KMS-11 (cell line): ENCODE measurements at regions not wholly inside any gene's neighbourhood (a gene's known extent, or its start where the extent isn't known, plus 50 kb on each side); places are given as distances from the start of the nearest gene placed in this dataset.

ENCODE experiments used
- H2AFZ ChIP-seq: fragments of 200-600 bp; sonication (generic); 2 replicates; pipeline ENCODE4 v1.6.1; 2016; ENCODE audit warnings: antibody characterized with exemption, mixed run types, low read depth
- H3K27ac ChIP-seq: fragments of 200-600 bp; sonication (generic); 2 replicates; pipeline ENCODE4 v1.6.1; 2016; ENCODE audit warnings: mild to moderate bottlenecking, mixed run types
- H3K27me3 ChIP-seq: fragments of 200-600 bp; sonication (generic); 2 replicates; pipeline ENCODE4 v1.6.1; 2017; ENCODE audit warnings: mild to moderate bottlenecking, low read depth, mixed run types, moderate library complexity; ENCODE audit not compliant: insufficient read depth
- H3K36me3 ChIP-seq: fragments of 200-600 bp; sonication (generic); 2 replicates; pipeline ENCODE4 v1.6.1; 2017; ENCODE audit warnings: mild to moderate bottlenecking, mixed run types; ENCODE audit not compliant: insufficient read depth
- H3K4me1 ChIP-seq: fragments of 200-600 bp; sonication (generic); 2 replicates; pipeline ENCODE4 v1.6.1; 2016; ENCODE audit warnings: mild to moderate bottlenecking, low read depth, mixed run types; ENCODE audit not compliant: poor library complexity, severe bottlenecking
- H3K4me2 ChIP-seq: fragments of 200-600 bp; sonication (generic); 2 replicates; pipeline ENCODE4 v1.7.0; 2016; ENCODE audit warnings: mild to moderate bottlenecking, mixed run types
- H3K4me3 ChIP-seq: fragments of 200-600 bp; sonication (generic); IDR thresholded peaks from 2 replicates; pipeline ENCODE4 v1.6.1; 2017; ENCODE audit warnings: low read depth, low read length, mixed read lengths; ENCODE audit not compliant: insufficient read depth
- H3K79me2 ChIP-seq: fragments of 200-600 bp; sonication (generic); 2 replicates; pipeline ENCODE4 v1.6.1; 2016; ENCODE audit warnings: low read depth, mixed run types; ENCODE audit not compliant: insufficient read depth
- H3K9ac ChIP-seq: fragments of 200-600 bp; sonication (generic); 2 replicates; pipeline ENCODE4 v1.6.1; 2016; ENCODE audit warnings: mild to moderate bottlenecking, mixed run types
- H4K20me1 ChIP-seq: fragments of 200-600 bp; sonication (generic); 2 replicates; pipeline ENCODE4 v1.6.1; 2016; ENCODE audit warnings: mild to moderate bottlenecking, mixed run types; ENCODE audit not compliant: insufficient read depth
- CTCF ChIP-seq: fragments of 200-600 bp; sonication (generic); conservative IDR thresholded peaks from 2 replicates; pipeline ENCODE4 v1.6.1; 2017; ENCODE audit warnings: low read depth, mild to moderate bottlenecking, antibody characterized with exemption, low read length, moderate library complexity, mixed read lengths

- H3K27ac ChIP-seq = no peak overlapping the region
- H3K4me1 ChIP-seq = peaks cover 8% of the 10 kb centered on the region
- no peaks in the 10 kb centered on the region for H3K27me3 ChIP-seq
- H3K4me2 ChIP-seq = no peak overlapping the region
- H4K20me1 ChIP-seq = no peaks in the 10 kb centered on the region
- H3K79me2 ChIP-seq = no peaks in the 10 kb centered on the region
- no peaks in the 10 kb centered on the region for H3K36me3 ChIP-seq
- no peak overlapping the region for H3K4me3 ChIP-seq
- no peak for TF ChIP-seq CTCF
- H2AFZ ChIP-seq = no peak overlapping the region
- no peak overlapping the region for H3K9ac ChIP-seq
Measured at GRCh38 chr6:63504777-63505384, 67.4 kb upstream of the LOC128125822 start.

GRCh38 chr6:63507096-63507495 lies 65.2 kb upstream of the LOC128125822 start:
- H3K4me3 ChIP-seq = no peak overlapping the region
- H3K36me3 ChIP-seq = no peaks in the 10 kb centered on the region
- no peak for TF ChIP-seq CTCF
- H3K27me3 ChIP-seq = no peaks in the 10 kb centered on the region
- H3K4me2 ChIP-seq = no peak overlapping the region
- no peak overlapping the region for H2AFZ ChIP-seq
- no peak overlapping the region for H3K27ac ChIP-seq
- no peaks in the 10 kb centered on the region for H4K20me1 ChIP-seq
- H3K79me2 ChIP-seq = no peaks in the 10 kb centered on the region
- H3K9ac ChIP-seq = no peak overlapping the region
- peaks cover 8% of the 10 kb centered on the region for H3K4me1 ChIP-seq

- Histone ChIP-seq H3K9ac (no peak overlapping the region), H3K27ac (no peak overlapping the region), H3K4me2 (no peak overlapping the region), H4K20me1 (no peaks in the 10 kb centered on the region), H3K4me3 (no peak overlapping the region), H3K79me2 (no peaks in the 10 kb centered on the region), H3K27me3 (0 out of 2 replicates have a peak, but pooled peaks cover 2% of the 10 kb centered on the region), H2AFZ (no peak overlapping the region), H3K36me3 (no peaks in the 10 kb centered on the region), H3K4me1 (peaks cover 4% of the 10 kb centered on the region)
- TF ChIP-seq CTCF = no peak
Measured at GRCh38 chr6:63509652-63510352, 62.5 kb upstream of the LOC128125822 start.

GRCh38 chr6:63510353-63510686 lies 62.0 kb upstream of the LOC128125822 start:
- Histone ChIP-seq H3K79me2 (no peaks in the 10 kb centered on the region), H3K36me3 (no peaks in the 10 kb centered on the region), H3K4me2 (no peak overlapping the region), H3K27me3 (0 out of 2 replicates have a peak, but pooled peaks cover 2% of the 10 kb centered on the region), H4K20me1 (no peaks in the 10 kb centered on the region), H3K27ac (no peak overlapping the region), H3K4me1 (no peaks in the 10 kb centered on the region), H3K9ac (no peak overlapping the region), H2AFZ (no peak overlapping the region), H3K4me3 (no peak overlapping the region)
- TF ChIP-seq CTCF = no peak
